Sigmoid colon (tissue), 4 donors: ENCODE measurements at regions not wholly inside any gene's neighbourhood (a gene's known extent, or its start where the extent isn't known, plus 50 kb on each side); places are given as distances from the start of the nearest gene placed in this dataset.

Experiments used
- EP300 ChIP-seq, 4 donors: sonication (generic); formaldehyde crosslinking; IDR thresholded peaks; one replicate each; pipeline ENCODE4 v1.6.1; 2017; ENCODE audit warnings: antibody characterized with exemption in 4 of 4
- POLR2A ChIP-seq, 2 donors: fragments of 450-650 bp; IDR thresholded peaks; one replicate each; pipeline ENCODE4 v1.6.1; 2016; ENCODE audit warnings: antibody characterized with exemption in 2 of 2, mild to moderate bottlenecking in 2 of 2, moderate library complexity in 2 of 2
- POLR2AphosphoS5 ChIP-seq, 4 donors: sonication (generic); formaldehyde crosslinking; IDR thresholded peaks; one replicate each; pipeline ENCODE4 v1.6.1; 2017; ENCODE audit warnings: antibody characterized with exemption in 4 of 4
- TF ChIP-seq, protein P1 (sequence below), 4 experiments: fragments of 450-650 bp in 3 of 4; fragments of 200-600 bp in 1 of 4; IDR thresholded peaks; one replicate each; pipeline ENCODE4 v1.5.1; 2016 to 2019; ENCODE audit warnings: antibody characterized with exemption in 4 of 4, mild to moderate bottlenecking in 3 of 4, moderate library complexity in 2 of 4

DNA sequence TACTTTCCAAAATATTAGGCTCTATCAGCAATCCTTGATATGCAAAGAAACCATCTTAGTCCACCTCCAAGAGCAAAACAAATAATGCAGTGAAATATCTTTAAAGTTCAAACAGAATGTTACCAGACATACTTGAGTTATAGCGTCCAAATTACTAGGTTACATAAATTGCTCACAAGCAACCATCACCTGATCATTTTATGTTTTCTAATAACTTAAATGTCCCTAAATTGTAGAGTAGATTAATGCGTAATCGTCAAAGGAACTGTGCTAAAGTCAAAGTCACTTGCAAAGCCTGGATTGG, 350.6 kb upstream of the ARGLU1 start:
- TF ChIP-seq POLR2AphosphoS5 (IDR thresholded peaks at IDR 0.05) (no peak), EP300 (IDR thresholded peaks at IDR 0.05) (no peak), POLR2A (IDR thresholded peaks at IDR 0.05) (no peak)
- TF ChIP-seq, protein P1, sequence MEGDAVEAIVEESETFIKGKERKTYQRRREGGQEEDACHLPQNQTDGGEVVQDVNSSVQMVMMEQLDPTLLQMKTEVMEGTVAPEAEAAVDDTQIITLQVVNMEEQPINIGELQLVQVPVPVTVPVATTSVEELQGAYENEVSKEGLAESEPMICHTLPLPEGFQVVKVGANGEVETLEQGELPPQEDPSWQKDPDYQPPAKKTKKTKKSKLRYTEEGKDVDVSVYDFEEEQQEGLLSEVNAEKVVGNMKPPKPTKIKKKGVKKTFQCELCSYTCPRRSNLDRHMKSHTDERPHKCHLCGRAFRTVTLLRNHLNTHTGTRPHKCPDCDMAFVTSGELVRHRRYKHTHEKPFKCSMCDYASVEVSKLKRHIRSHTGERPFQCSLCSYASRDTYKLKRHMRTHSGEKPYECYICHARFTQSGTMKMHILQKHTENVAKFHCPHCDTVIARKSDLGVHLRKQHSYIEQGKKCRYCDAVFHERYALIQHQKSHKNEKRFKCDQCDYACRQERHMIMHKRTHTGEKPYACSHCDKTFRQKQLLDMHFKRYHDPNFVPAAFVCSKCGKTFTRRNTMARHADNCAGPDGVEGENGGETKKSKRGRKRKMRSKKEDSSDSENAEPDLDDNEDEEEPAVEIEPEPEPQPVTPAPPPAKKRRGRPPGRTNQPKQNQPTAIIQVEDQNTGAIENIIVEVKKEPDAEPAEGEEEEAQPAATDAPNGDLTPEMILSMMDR (IDR thresholded peaks at IDR 0.05) = no peak
